Upper lobe of left lung (tissue), 4 donors: ENCODE measurements at regions not wholly inside any gene's neighbourhood (a gene's known extent, or its start where the extent isn't known, plus 50 kb on each side); places are given as distances from the start of the nearest gene placed in this dataset.

Experiments
- CTCF ChIP-seq, 6 experiments: fragments of 450-650 bp in 4 of 6; fragments of 200-600 bp in 2 of 6; sonication (generic) in 2 of 6; IDR thresholded peaks; one replicate each; pipeline ENCODE4 v1.5.1; 2016 to 2019; ENCODE audit warnings: antibody characterized with exemption in 6 of 6
- EP300 ChIP-seq, 4 donors: sonication (generic); formaldehyde crosslinking; IDR thresholded peaks; one replicate each; pipeline ENCODE4 v1.5.1; 2017; ENCODE audit warnings: antibody characterized with exemption in 4 of 4, control low read depth in 2 of 4
- POLR2AphosphoS5 ChIP-seq, 2 donors: sonication (generic); formaldehyde crosslinking; IDR thresholded peaks; one replicate each; pipeline ENCODE4 v1.5.1; 2017; ENCODE audit warnings: antibody characterized with exemption in 2 of 2

GRCh38 chr2:95685513-95685912 lies 93.7 kb downstream of the TRIM43 start:
- no peak for TF ChIP-seq CTCF (IDR thresholded peaks at IDR 0.05)
- no peak for TF ChIP-seq EP300 (IDR thresholded peaks at IDR 0.05)
- no peak for TF ChIP-seq POLR2AphosphoS5 (IDR thresholded peaks at IDR 0.05)
